GM12878 (cell line): ENCODE measurements at regions not wholly inside any gene's neighbourhood (a gene's known extent, or its start where the extent isn't known, plus 50 kb on each side); places are given as distances from the start of the nearest gene placed in this dataset.

Experiments used
- ATAC-seq: fragments of 200-7000 bp; cut with Tn5 transposase; 3 replicates; pipeline ENCODE4 v1.9.1; 2020; ENCODE audit warnings: mild to moderate bottlenecking, moderate library complexity
- BruUV-seq: library from RNA; stranded (reverse); fragments of 400-500 nt; replicated peaks from 2 replicates; lab custom pipeline; 2021; lab: Mats Ljungman, UMichigan
- CTCF ChIA-PET: fragments of 300-600 bp; sonication (Branson Sonifier 250); formaldehyde crosslinking; extraction: SDS; loops from one replicate; lab custom pipeline; 2021; ENCODE audit warnings: inconsistent platforms; lab: Yijun Ruan, JAX
- POLR2A ChIA-PET: fragments of 350-600 bp; formaldehyde crosslinking; extraction: SDS; loops from one replicate; lab custom pipeline; 2021; ENCODE audit warnings: inconsistent platforms; lab: Charles Lee
- RAD21 ChIA-PET: fragments of 300-600 bp; sonication (Branson Sonifier 250); formaldehyde crosslinking; loops from one replicate; lab custom pipeline; 2023; ENCODE audit warnings: antibody characterized with exemption; ENCODE audit not compliant: unreplicated experiment; lab: Charles Lee
- SMC1A ChIA-PET: fragments of 300-600 bp; sonication (Branson Sonifier 250); formaldehyde crosslinking; loops from one replicate; lab custom pipeline; 2023; ENCODE audit not compliant: unreplicated experiment, uncharacterized antibody; lab: Charles Lee
- DNase-seq: peaks from one replicate; pipeline ENCODE4 v3.0.0-alpha.2; 2011; ENCODE audit warnings: low read depth, low spot score
- FAIRE-seq: peaks from 3 replicates; lab custom pipeline; 2011; peaks lifted over from hg19 to GRCh38; lab: Jason Lieb, UNC
- H2AFZ ChIP-seq: 2 replicates; pipeline ENCODE4 v1.6.0; 2011; ENCODE audit warnings: low read depth, low read length, control low read depth; ENCODE audit not compliant: control insufficient read depth
- H3K27ac ChIP-seq: 2 replicates; pipeline ENCODE4 v1.5.1; 2011; ENCODE audit warnings: control low read depth; ENCODE audit not compliant: control insufficient read depth, insufficient read depth
- H3K27me3 ChIP-seq, 2 experiments: replicated peaks in 1 of 2; 2 replicates each; pipeline versions ENCODE4 v1.6.0 to v1.6.1; 2011; ENCODE audit warnings: low read length in 1 of 2; ENCODE audit not compliant: control insufficient read depth in 2 of 2, insufficient read depth in 2 of 2
- H3K36me3 ChIP-seq, 2 experiments: 2 replicates each; pipeline ENCODE4 v1.5.1; 2011; ENCODE audit warnings: low read length in 1 of 2; ENCODE audit not compliant: control insufficient read depth in 2 of 2, insufficient read depth in 2 of 2
- H3K4me1 ChIP-seq: 2 replicates; pipeline ENCODE4 v1.6.1; 2011; ENCODE audit warnings: mild to moderate bottlenecking, low read length, moderate library complexity, mixed read lengths; ENCODE audit not compliant: control insufficient read depth, insufficient read depth
- H3K4me2 ChIP-seq: 2 replicates; pipeline ENCODE4 v1.6.0; 2011; ENCODE audit warnings: control low read depth; ENCODE audit not compliant: control insufficient read depth, insufficient read depth
- H3K4me3 ChIP-seq: fragments of 200-600 bp; sonication (generic); 2 replicates; pipeline ENCODE4 v1.5.1; 2016
- H3K79me2 ChIP-seq: 2 replicates; pipeline ENCODE4 v1.6.0; 2011; ENCODE audit warnings: low read length; ENCODE audit not compliant: control insufficient read depth, insufficient read depth
- H3K9ac ChIP-seq: 2 replicates; pipeline ENCODE4 v1.8.0; 2011; ENCODE audit warnings: low read length, control low read depth, mixed read lengths; ENCODE audit not compliant: control insufficient read depth, insufficient read depth
- H3K9me3 ChIP-seq: replicated peaks from 3 replicates; pipeline ENCODE4 v1.5.1; 2011; ENCODE audit warnings: mild to moderate bottlenecking, low read length; ENCODE audit not compliant: control insufficient read depth, insufficient read depth
- H4K20me1 ChIP-seq: 2 replicates; pipeline ENCODE4 v1.6.0; 2011; ENCODE audit not compliant: control insufficient read depth, insufficient read depth
- ATF2 ChIP-seq: IDR thresholded peaks from 2 replicates; pipeline ENCODE4 v1.6.1; 2012; ENCODE audit warnings: low read length, inconsistent platforms
- ATF3 ChIP-seq: IDR thresholded peaks from 2 replicates; pipeline ENCODE4 v1.6.1; 2011; ENCODE audit warnings: low read depth, mild to moderate bottlenecking, low read length, moderate library complexity, borderline replicate concordance; ENCODE audit errors: extremely low read depth
- CBFB ChIP-seq: IDR thresholded peaks from 2 replicates; pipeline ENCODE4 v1.6.1; 2016; ENCODE audit warnings: antibody characterized with exemption, low read depth
- CHD2 ChIP-seq: IDR thresholded peaks from 2 replicates; pipeline ENCODE4 v1.6.1; 2011; ENCODE audit warnings: low read depth, low read length, improper control_type of control experiment, borderline replicate concordance
- CREM ChIP-seq: IDR thresholded peaks from 2 replicates; pipeline ENCODE4 v1.6.1; 2014; ENCODE audit warnings: antibody characterized with exemption, low read depth
- HDAC6 ChIP-seq: fragments of 200-600 bp; sonication (generic); IDR thresholded peaks from one replicate; pipeline ENCODE4 v1.8.0; 2017; ENCODE audit warnings: antibody characterized with exemption; ENCODE audit not compliant: unreplicated experiment
- LARP7 ChIP-seq: fragments of 450-650 bp; IDR thresholded peaks from 2 replicates; pipeline ENCODE4 v1.6.1; 2017; ENCODE audit warnings: mild to moderate bottlenecking
- RELA ChIP-seq: fragments of 450-650 bp; IDR thresholded peaks from 2 replicates; pipeline ENCODE4 v1.8.0; 2014; ENCODE audit warnings: borderline replicate concordance; ENCODE audit not compliant: partially characterized antibody
- RELB ChIP-seq: fragments of 450-650 bp; IDR thresholded peaks from 2 replicates; pipeline ENCODE4 v1.6.1; 2017; ENCODE audit warnings: low read depth, mild to moderate bottlenecking, moderate library complexity
- SMARCA5 ChIP-seq: fragments of 450-650 bp; IDR thresholded peaks from 2 replicates; pipeline ENCODE4 v1.6.1; 2017; ENCODE audit warnings: mild to moderate bottlenecking
- YY1 ChIP-seq: IDR thresholded peaks from 2 replicates; pipeline ENCODE4 v1.6.1; 2011; ENCODE audit warnings: low read depth, mild to moderate bottlenecking, low read length
- ZBTB4 ChIP-seq: fragments of 450-650 bp; formaldehyde crosslinking; IDR thresholded peaks from 2 replicates; pipeline ENCODE4 v1.4.0; 2022; ENCODE audit warnings: mild to moderate bottlenecking, moderate library complexity
- ZBTB40 ChIP-seq: fragments of 450-650 bp; IDR thresholded peaks from 2 replicates; pipeline ENCODE4 v1.6.1; 2016; ENCODE audit warnings: mild to moderate bottlenecking, moderate library complexity, borderline replicate concordance
- WGBS: methylation state at CpG from one replicate; pipeline ENCODE4 v1.1.6; 2016; ENCODE audit warnings: low lambda C conversion rate; ENCODE audit not compliant: insufficient replicate concordance, insufficient coverage; ENCODE audit errors: missing lambda C conversion rate; 5-methylcytosine and 5-hydroxymethylcytosine counted together
- in situ Hi-C: fragments of 300-500 bp; cut with MboI; formaldehyde crosslinking; loops from 9 replicates; pipeline ENCODE4 v1.14.3; 2018; ENCODE audit warnings: mixed read lengths
- intact Hi-C: fragments of 100-400 bp; cut with micrococcal nuclease; formaldehyde crosslinking; loops from one replicate; pipeline ENCODE4 v1.14.2; 2022; ENCODE audit not compliant: unreplicated experiment

- H3K36me3 ChIP-seq: no peaks in the 10 kb centered on the region
- TF ChIP-seq HDAC6 (no peak), RELB (no peak), LARP7 (no peak), ZBTB4 (CRISPR knock-in tag) (no peak), ZBTB40 (no peak), YY1 (no peak), ATF3 (no peak), CHD2 (no peak), RELA (no peak), ATF2 (no peak), SMARCA5 (no peak), CREM (no peak), CBFB (no peak)
- H3K4me2 ChIP-seq: no peak overlapping the region
- intact Hi-C loops: no loop called here
- POLR2A ChIA-PET: no interaction called here
- no peaks in the 10 kb centered on the region for H3K79me2 ChIP-seq
- no peak for DNase-seq
- 61% methylated on average over 3 of the region's 3 CpGs for WGBS
- RAD21 ChIA-PET: no interaction called here
- peaks cover 12% of the 10 kb centered on the region for H3K4me1 ChIP-seq
- H4K20me1 ChIP-seq: peaks cover 2% of the 10 kb centered on the region; the same call in 1 of the 2 replicates
- no peak for FAIRE-seq
- CTCF ChIA-PET: interaction anchor here (0.9 to 1.3 kb wide), 2 partner anchors 25 to 108 kb away, joined by 3 read pairs; no protein-coding TSS in a partner anchor
- H3K9me3 ChIP-seq: no peaks in the 10 kb centered on the region; the same call in 2 of the 3 replicates
- BruUV-seq: no TSS peak
- ATAC-seq: no peak
- SMC1A ChIA-PET: no interaction called here
- in situ Hi-C loops: no loop called here
- no peak overlapping the region for H3K9ac ChIP-seq
- H3K27ac ChIP-seq: no peak overlapping the region
- H2AFZ ChIP-seq: no peak overlapping the region
- H3K27me3 ChIP-seq: peaks cover 0 to 11% of the 10 kb centered on the region in 2 experiments; a peak in 3 of 4 replicates
- no peak overlapping the region for H3K4me3 ChIP-seq
These were observed 346.0 kb downstream of the KCNRG start for GRCh38 chr13:50361282-50361681.
